ENCODE measurements at regions not wholly inside any gene's neighbourhood (a gene's known extent, or its start where the extent isn't known, plus 50 kb on each side); places are given as distances from the start of the nearest gene placed in this dataset.

DNA sequence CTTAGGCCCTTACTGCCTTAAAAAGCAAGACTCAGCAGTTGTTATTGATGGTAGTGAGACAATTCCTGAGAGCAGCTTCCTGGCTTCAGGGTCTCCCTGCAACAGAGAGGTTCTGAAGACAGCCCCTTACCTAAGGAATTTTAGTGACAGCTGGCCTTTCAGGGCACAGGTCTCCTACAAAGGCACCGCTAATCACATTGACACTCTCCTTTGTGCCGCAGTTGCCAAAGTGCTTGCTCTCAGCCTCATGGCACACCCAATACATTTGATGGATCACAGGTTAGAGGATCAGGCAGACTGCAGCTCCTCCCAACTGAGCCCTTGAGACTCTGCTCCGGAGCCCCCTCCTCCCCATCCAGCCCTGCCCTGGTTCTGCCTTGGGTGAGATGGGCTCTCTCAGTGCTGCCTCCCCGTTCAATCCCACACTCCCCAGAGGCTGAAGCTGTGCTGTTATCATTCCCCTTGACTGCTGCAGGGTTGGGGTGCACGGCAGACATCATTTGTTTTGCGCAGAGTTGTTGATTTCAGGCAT, 198.2 kb downstream of the EMX2 start:
- no peak for ATAC-seq
- Histone ChIP-seq H3K4me3 (no peak overlapping the region), H3K27ac (no peak overlapping the region), H3K4me1 (no peaks in the 10 kb centered on the region), H3K36me3 (replicated peaks in 1 of 2; ENCODE audit: insufficient read depth in 1 of 2, low read depth in 2 of 2) (no peaks in the 10 kb centered on the region), H3K9me3 (no peaks in the 10 kb centered on the region), H3K27me3 (no peaks in the 10 kb centered on the region)
- intact Hi-C loops (cut with DNase I), result no loop called here
- no peak for TF ChIP-seq CTCF (IDR thresholded peaks at IDR 0.05)
- 55 to 71% methylated on average over 6 of the region's 6 CpGs for WGBS, 2 donors
- DNase-seq, result no peak

DNA sequence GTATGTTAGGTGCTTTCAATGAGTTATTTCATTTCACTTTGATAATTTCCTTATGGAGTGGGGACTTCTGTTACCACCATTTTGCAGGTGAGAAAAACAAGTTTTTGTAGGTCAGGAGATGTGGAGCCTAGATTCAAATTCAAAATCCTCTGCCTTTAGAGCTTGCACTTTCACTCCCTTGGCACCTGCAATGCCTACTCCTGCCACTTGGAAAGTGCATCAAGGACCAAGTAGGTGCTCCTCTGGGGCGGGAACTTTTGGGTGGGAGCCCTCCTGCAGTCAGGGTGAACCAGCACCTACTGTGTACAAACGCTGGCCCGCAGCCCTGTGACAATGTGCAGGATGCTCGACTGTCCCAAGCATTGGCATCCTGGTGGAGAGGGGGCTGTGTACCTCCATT, 199.0 kb downstream of the EMX2 start:
- TF ChIP-seq CTCF (IDR thresholded peaks at IDR 0.05) (no peak), POLR2A (IDR thresholded peaks at IDR 0.05) (no peak)
- DNase-seq (no peak), ATAC-seq (no peak)
- Histone ChIP-seq H3K4me3 (no peak overlapping the region), H3K4me1 (no peaks in the 10 kb centered on the region), H3K27me3 (no peaks in the 10 kb centered on the region), H3K9me3 (no peaks in the 10 kb centered on the region), H3K27ac (no peak overlapping the region), H3K36me3 (replicated peaks in 1 of 2; ENCODE audit: insufficient read depth in 1 of 2, low read depth in 2 of 2) (no peaks in the 10 kb centered on the region)
- intact Hi-C loops (cut with DNase I), result no loop called here
- WGBS, 2 donors, result 59 to 90% methylated on average over 2 to 4 of the region's 4 CpGs

- Histone ChIP-seq H3K27me3 (no peaks in the 10 kb centered on the region), H3K36me3 (replicated peaks in 1 of 2; ENCODE audit: insufficient read depth in 1 of 2, low read depth in 2 of 2) (no peaks in the 10 kb centered on the region), H3K4me1 (no peaks in the 10 kb centered on the region), H3K27ac (no peak overlapping the region), H3K9me3 (no peaks in the 10 kb centered on the region), H3K4me3 (no peak overlapping the region)
- intact Hi-C loops (cut with DNase I), result no loop called here
- WGBS, 2 donors, result 58 to 63% methylated on average over 7 of the region's 7 CpGs
- ATAC-seq (no peak), DNase-seq (no peak)
- TF ChIP-seq CTCF (IDR thresholded peaks at IDR 0.05) (no peak), POLR2A (IDR thresholded peaks at IDR 0.05) (no peak)
Observed at GRCh38 chr10:117743509-117743908, 201.0 kb downstream of the EMX2 start.

DNA sequence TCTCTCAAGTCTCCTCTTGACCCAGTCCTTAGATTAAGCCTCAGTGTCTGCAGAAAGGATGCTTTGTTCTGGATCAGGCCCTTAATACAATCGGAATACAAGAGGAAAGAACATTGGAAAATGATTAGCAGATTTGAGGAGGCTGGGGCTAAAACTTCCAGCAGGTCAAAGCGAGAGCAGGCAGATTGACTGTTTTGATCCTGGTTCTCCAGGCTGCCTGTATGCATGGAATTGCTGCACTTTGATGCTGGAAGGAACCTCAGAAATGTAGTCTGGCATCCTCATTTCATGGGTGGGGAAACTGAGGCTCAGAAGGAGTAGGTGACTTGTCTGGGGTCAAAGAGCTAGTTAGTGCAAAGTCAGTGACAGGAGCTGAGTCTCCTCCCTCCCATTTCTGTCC, 202.8 kb downstream of the EMX2 start:
- DNase-seq (no peak), ATAC-seq (no peak)
- H3K4me1 ChIP-seq, result no peaks in the 10 kb centered on the region
- WGBS, 2 donors, result 64 to 67% methylated on average over 2 of the region's 2 CpGs
- H3K36me3 ChIP-seq (replicated peaks in 1 of 2; ENCODE audit: insufficient read depth in 1 of 2, low read depth in 2 of 2), result no peaks in the 10 kb centered on the region
- TF ChIP-seq CTCF (IDR thresholded peaks at IDR 0.05), result no peak
- no peak for TF ChIP-seq POLR2A (IDR thresholded peaks at IDR 0.05)
- no peaks in the 10 kb centered on the region for H3K9me3 ChIP-seq
- H3K27ac ChIP-seq, result no peak overlapping the region
- intact Hi-C loops (cut with DNase I), result no loop called here
- no peaks in the 10 kb centered on the region for H3K27me3 ChIP-seq
- no peak overlapping the region for H3K4me3 ChIP-seq
